ENCODE measurements at regions not wholly inside any gene's neighbourhood (a gene's known extent, or its start where the extent isn't known, plus 50 kb on each side); places are given as distances from the start of the nearest gene placed in this dataset.
"Not testable (repeated sequence)": the region's sequence is repeated elsewhere in the genome, so short reads cannot be mapped to it uniquely, and the experiment has no call there.

GRCh38 chr13:50745542-50746115 is 97.9 kb downstream of the DLEU7 start:
- DNase-seq (ENCODE audit: low read depth, low spot score), result no peak
- no peaks in the 10 kb centered on the region for H3K36me3 ChIP-seq (ENCODE audit: control insufficient read depth, insufficient read depth, low read length)
- H3K27ac ChIP-seq (ENCODE audit: low read length), result no peak overlapping the region
- H3K4me3 ChIP-seq (ENCODE audit: low read length), result no peak overlapping the region
- no peaks in the 10 kb centered on the region for H3K4me1 ChIP-seq (ENCODE audit: control insufficient read depth, insufficient read depth, low read length)
- no peaks in the 10 kb centered on the region for H3K9me3 ChIP-seq (ENCODE audit: control insufficient read depth, insufficient read depth, low read length)
- no CpG with 5 or more reads among the region's 4 CpGs for WGBS (ENCODE audit: insufficient coverage, insufficient read length)
- H3K27me3 ChIP-seq (ENCODE audit: control insufficient read depth, insufficient read depth, low read length), result no peaks in the 10 kb centered on the region

GRCh38 chr13:50747737-50748350 is 95.6 kb downstream of the DLEU7 start:
- H3K27me3 ChIP-seq (ENCODE audit: control insufficient read depth, insufficient read depth, low read length), result no peaks in the 10 kb centered on the region
- no peak for DNase-seq (ENCODE audit: low read depth, low spot score)

GRCh38 chr13:50753221-50753620 is 90.3 kb downstream of the DLEU7 start:
- H3K4me1 ChIP-seq (ENCODE audit: control insufficient read depth, insufficient read depth, low read length); H3K36me3 ChIP-seq (ENCODE audit: control insufficient read depth, insufficient read depth, low read length); H3K4me3 ChIP-seq (ENCODE audit: low read length); DNase-seq (ENCODE audit: low read depth, low spot score); H3K27me3 ChIP-seq (ENCODE audit: control insufficient read depth, insufficient read depth, low read length); H3K27ac ChIP-seq (ENCODE audit: low read length); H3K9me3 ChIP-seq (ENCODE audit: control insufficient read depth, insufficient read depth, low read length): not testable (repeated sequence)
- no CpG with 5 or more reads among the region's 17 CpGs for WGBS (ENCODE audit: insufficient coverage, insufficient read length)

More at GRCh38 chr13:50747737-50748350, 95.6 kb downstream of the DLEU7 start:
- Histone ChIP-seq H3K4me3 (ENCODE audit: low read length) (no peak overlapping the region), H3K27ac (ENCODE audit: low read length) (no peak overlapping the region), H3K9me3 (ENCODE audit: control insufficient read depth, insufficient read depth, low read length) (no peaks in the 10 kb centered on the region), H3K36me3 (ENCODE audit: control insufficient read depth, insufficient read depth, low read length) (no peaks in the 10 kb centered on the region), H3K4me1 (ENCODE audit: control insufficient read depth, insufficient read depth, low read length) (no peaks in the 10 kb centered on the region)
- WGBS (ENCODE audit: insufficient coverage, insufficient read length), result no CpG with 5 or more reads among the region's 3 CpGs

GRCh38 chr13:50755862-50756685 is 87.4 kb downstream of the DLEU7 start:
- H3K4me1 ChIP-seq (ENCODE audit: control insufficient read depth, insufficient read depth, low read length); H3K27me3 ChIP-seq (ENCODE audit: control insufficient read depth, insufficient read depth, low read length); H3K4me3 ChIP-seq (ENCODE audit: low read length); DNase-seq (ENCODE audit: low read depth, low spot score); H3K9me3 ChIP-seq (ENCODE audit: control insufficient read depth, insufficient read depth, low read length); H3K27ac ChIP-seq (ENCODE audit: low read length); H3K36me3 ChIP-seq (ENCODE audit: control insufficient read depth, insufficient read depth, low read length): not testable (repeated sequence)
- no CpG with 5 or more reads among the region's 8 CpGs for WGBS (ENCODE audit: insufficient coverage, insufficient read length)

- no peak for DNase-seq (ENCODE audit: low read depth, low spot score)
- H3K36me3 ChIP-seq (ENCODE audit: control insufficient read depth, insufficient read depth, low read length), result no peaks in the 10 kb centered on the region
- H3K9me3 ChIP-seq (ENCODE audit: control insufficient read depth, insufficient read depth, low read length), result no peaks in the 10 kb centered on the region
- H3K27ac ChIP-seq (ENCODE audit: low read length), result no peak overlapping the region
- no peak overlapping the region for H3K4me3 ChIP-seq (ENCODE audit: low read length)
- no peaks in the 10 kb centered on the region for H3K4me1 ChIP-seq (ENCODE audit: control insufficient read depth, insufficient read depth, low read length)
- WGBS (ENCODE audit: insufficient coverage, insufficient read length), result no CpG with 5 or more reads among the region's 3 CpGs
- no peaks in the 10 kb centered on the region for H3K27me3 ChIP-seq (ENCODE audit: control insufficient read depth, insufficient read depth, low read length)
Observed at GRCh38 chr13:50757008-50757407, 86.5 kb downstream of the DLEU7 start.

- Histone ChIP-seq H3K36me3 (ENCODE audit: control insufficient read depth, insufficient read depth, low read length) (no peaks in the 10 kb centered on the region), H3K27ac (ENCODE audit: low read length) (no peak overlapping the region), H3K4me3 (ENCODE audit: low read length) (no peak overlapping the region), H3K27me3 (ENCODE audit: control insufficient read depth, insufficient read depth, low read length) (no peaks in the 10 kb centered on the region), H3K9me3 (ENCODE audit: control insufficient read depth, insufficient read depth, low read length) (no peaks in the 10 kb centered on the region), H3K4me1 (ENCODE audit: control insufficient read depth, insufficient read depth, low read length) (no peaks in the 10 kb centered on the region)
- WGBS (ENCODE audit: insufficient coverage, insufficient read length), result no CpG with 5 or more reads among the region's 1 CpG
- no peak for DNase-seq (ENCODE audit: low read depth, low spot score)
Observed at GRCh38 chr13:50758796-50759195, 84.7 kb downstream of the DLEU7 start.

- DNase-seq (ENCODE audit: low read depth, low spot score), result no peak
Observed at GRCh38 chr13:50760751-50761150, 82.7 kb downstream of the DLEU7 start.

GRCh38 chr13:50761406-50761805 is 82.1 kb downstream of the DLEU7 start:
- no peaks in the 10 kb centered on the region for H3K36me3 ChIP-seq (ENCODE audit: control insufficient read depth, insufficient read depth, low read length)
- H3K27me3 ChIP-seq (ENCODE audit: control insufficient read depth, insufficient read depth, low read length), result no peaks in the 10 kb centered on the region
- no CpG with 5 or more reads among the region's 1 CpG for WGBS (ENCODE audit: insufficient coverage, insufficient read length)
- no peak for DNase-seq (ENCODE audit: low read depth, low spot score)
- no peaks in the 10 kb centered on the region for H3K4me1 ChIP-seq (ENCODE audit: control insufficient read depth, insufficient read depth, low read length)
- no peaks in the 10 kb centered on the region for H3K9me3 ChIP-seq (ENCODE audit: control insufficient read depth, insufficient read depth, low read length)
- H3K27ac ChIP-seq (ENCODE audit: low read length), result no peak overlapping the region
- no peak overlapping the region for H3K4me3 ChIP-seq (ENCODE audit: low read length)

More at GRCh38 chr13:50760751-50761150, 82.7 kb downstream of the DLEU7 start:
- Histone ChIP-seq H3K36me3 (ENCODE audit: control insufficient read depth, insufficient read depth, low read length) (no peaks in the 10 kb centered on the region), H3K27me3 (ENCODE audit: control insufficient read depth, insufficient read depth, low read length) (no peaks in the 10 kb centered on the region), H3K4me3 (ENCODE audit: low read length) (no peak overlapping the region), H3K27ac (ENCODE audit: low read length) (no peak overlapping the region), H3K9me3 (ENCODE audit: control insufficient read depth, insufficient read depth, low read length) (no peaks in the 10 kb centered on the region), H3K4me1 (ENCODE audit: control insufficient read depth, insufficient read depth, low read length) (no peaks in the 10 kb centered on the region)
- WGBS (ENCODE audit: insufficient coverage, insufficient read length), result no CpG with 5 or more reads among the region's 1 CpG

- H3K9me3 ChIP-seq (ENCODE audit: control insufficient read depth, insufficient read depth, low read length), result no peaks in the 10 kb centered on the region
- no peak overlapping the region for H3K27ac ChIP-seq (ENCODE audit: low read length)
- H3K4me1 ChIP-seq (ENCODE audit: control insufficient read depth, insufficient read depth, low read length), result no peaks in the 10 kb centered on the region
- H3K27me3 ChIP-seq (ENCODE audit: control insufficient read depth, insufficient read depth, low read length), result no peaks in the 10 kb centered on the region
- no peaks in the 10 kb centered on the region for H3K36me3 ChIP-seq (ENCODE audit: control insufficient read depth, insufficient read depth, low read length)
- WGBS (ENCODE audit: insufficient coverage, insufficient read length), result no CpG with 5 or more reads among the region's 4 CpGs
- no peak for DNase-seq (ENCODE audit: low read depth, low spot score)
- no peak overlapping the region for H3K4me3 ChIP-seq (ENCODE audit: low read length)
Observed at GRCh38 chr13:50762969-50763567, 80.4 kb downstream of the DLEU7 start.

- Histone ChIP-seq H3K27ac (ENCODE audit: low read length) (no peak overlapping the region), H3K4me1 (ENCODE audit: control insufficient read depth, insufficient read depth, low read length) (no peaks in the 10 kb centered on the region), H3K9me3 (ENCODE audit: control insufficient read depth, insufficient read depth, low read length) (no peaks in the 10 kb centered on the region), H3K27me3 (ENCODE audit: control insufficient read depth, insufficient read depth, low read length) (no peaks in the 10 kb centered on the region), H3K36me3 (ENCODE audit: control insufficient read depth, insufficient read depth, low read length) (no peaks in the 10 kb centered on the region), H3K4me3 (ENCODE audit: low read length) (no peak overlapping the region)
- WGBS (ENCODE audit: insufficient coverage, insufficient read length), result no CpG with 5 or more reads among the region's 6 CpGs
- DNase-seq (ENCODE audit: low read depth, low spot score), result no peak
Observed at GRCh38 chr13:50766013-50766412, 77.5 kb downstream of the DLEU7 start.

All from iPS DF 6.9 (cell line).